Smooth muscle cell (in vitro differentiated cells): ENCODE measurements at regions not wholly inside any gene's neighbourhood (a gene's known extent, or its start where the extent isn't known, plus 50 kb on each side); places are given as distances from the start of the nearest gene placed in this dataset.

Experiments
- DNase-seq: peaks from one replicate; lab custom pipeline; 2025; ENCODE audit not compliant: unreplicated experiment; lab: John Stamatoyannopoulos, UW
- H2AFZ ChIP-seq: fragments of 200-600 bp; sonication (generic); 2 replicates; pipeline ENCODE4 v1.6.0; 2016; ENCODE audit warnings: antibody characterized with exemption, low read depth, mild to moderate bottlenecking
- H3F3A ChIP-seq: fragments of 200-600 bp; sonication (generic); 2 replicates; pipeline ENCODE4 v1.6.0; 2017; ENCODE audit warnings: antibody characterized with exemption, low read depth
- H3K27ac ChIP-seq: fragments of 200-600 bp; sonication (generic); 2 replicates; pipeline ENCODE4 v1.5.1; 2016; ENCODE audit warnings: low read depth, mild to moderate bottlenecking
- H3K27me3 ChIP-seq: fragments of 200-600 bp; sonication (generic); 2 replicates; pipeline ENCODE4 v1.6.1; 2016; ENCODE audit warnings: low read depth, mild to moderate bottlenecking
- H3K36me3 ChIP-seq: fragments of 200-600 bp; sonication (generic); 2 replicates; pipeline ENCODE4 v1.5.1; 2016; ENCODE audit warnings: low read depth
- H3K4me1 ChIP-seq: fragments of 200-600 bp; sonication (generic); 2 replicates; pipeline ENCODE4 v1.5.1; 2016; ENCODE audit warnings: low read depth
- H3K4me2 ChIP-seq: fragments of 200-600 bp; sonication (generic); 2 replicates; pipeline ENCODE4 v1.6.0; 2016; ENCODE audit warnings: mild to moderate bottlenecking
- H3K4me3 ChIP-seq: fragments of 200-600 bp; sonication (generic); 2 replicates; pipeline ENCODE4 v1.5.1; 2016; ENCODE audit warnings: mild to moderate bottlenecking
- H3K79me2 ChIP-seq: fragments of 200-600 bp; sonication (generic); 2 replicates; pipeline ENCODE4 v1.6.0; 2016; ENCODE audit warnings: low read depth, mild to moderate bottlenecking
- H3K9ac ChIP-seq: fragments of 200-600 bp; sonication (generic); 2 replicates; pipeline ENCODE4 v1.6.0; 2016; ENCODE audit warnings: low read depth
- H3K9me3 ChIP-seq: fragments of 200-600 bp; sonication (generic); replicated peaks from 2 replicates; pipeline ENCODE4 v1.5.1; 2016; ENCODE audit warnings: low read depth
- H4K20me1 ChIP-seq: fragments of 200-600 bp; sonication (generic); 2 replicates; pipeline ENCODE4 v1.6.0; 2016; ENCODE audit warnings: low read depth
- CTCF ChIP-seq: fragments of 200-600 bp; sonication (generic); IDR thresholded peaks from 2 replicates; pipeline ENCODE4 v1.5.1; 2017; ENCODE audit warnings: borderline replicate concordance, mild to moderate bottlenecking, antibody characterized with exemption; ENCODE audit not compliant: insufficient read depth, poor library complexity, severe bottlenecking
- WGBS: methylation state at CpG from one replicate; pipeline ENCODE4 v1.1.7; 2016; ENCODE audit warnings: low lambda C conversion rate; 5-methylcytosine and 5-hydroxymethylcytosine counted together

GRCh38 chr2:7611750-7612149 is 694.5 kb downstream of the RNF144A start:
- no peak for DNase-seq
- H3K4me3 ChIP-seq = no peak overlapping the region
- WGBS = 78% methylated on average over 4 of the region's 4 CpGs
- H4K20me1 ChIP-seq = no peaks in the 10 kb centered on the region
- TF ChIP-seq CTCF = no peak
- H3K9ac ChIP-seq = no peak overlapping the region
- no peak overlapping the region for H3K27ac ChIP-seq
- H3F3A ChIP-seq = no peaks in the 10 kb centered on the region
- H3K27me3 ChIP-seq = no peaks in the 10 kb centered on the region
- no peak overlapping the region for H2AFZ ChIP-seq
- H3K9me3 ChIP-seq = no peaks in the 10 kb centered on the region
- H3K79me2 ChIP-seq = no peaks in the 10 kb centered on the region
- no peaks in the 10 kb centered on the region for H3K4me1 ChIP-seq
- no peaks in the 10 kb centered on the region for H3K36me3 ChIP-seq
- no peak overlapping the region for H3K4me2 ChIP-seq

DNA sequence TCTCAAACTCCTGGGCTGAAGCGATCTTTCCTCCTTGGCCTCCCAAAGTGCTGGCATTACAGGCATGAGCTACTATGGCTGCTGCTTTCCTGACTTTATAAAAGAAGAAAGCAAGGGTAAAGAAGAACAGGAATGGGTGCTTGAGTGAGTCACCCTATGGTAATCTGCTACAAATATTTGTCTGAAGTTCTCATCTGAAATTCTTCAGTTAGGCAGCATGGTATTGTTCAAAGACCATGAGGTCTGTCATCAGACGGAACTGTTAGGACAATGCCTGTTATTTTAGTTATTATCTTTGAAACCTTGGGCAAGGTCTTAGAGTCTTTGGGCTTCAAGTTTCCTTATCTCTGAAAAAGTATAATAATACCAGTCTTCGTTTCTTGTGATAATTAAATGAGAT is 695.8 kb downstream of the RNF144A start:
- Histone ChIP-seq H3K4me1 (no peaks in the 10 kb centered on the region), H3K9ac (no peak overlapping the region), H2AFZ (no peak overlapping the region), H3K79me2 (no peaks in the 10 kb centered on the region), H3K27me3 (no peaks in the 10 kb centered on the region), H3K27ac (peak overlapping the region; percentile 9), H3K36me3 (no peaks in the 10 kb centered on the region), H4K20me1 (no peaks in the 10 kb centered on the region), H3F3A (no peaks in the 10 kb centered on the region), H3K4me3 (no peak overlapping the region), H3K9me3 (no peaks in the 10 kb centered on the region), H3K4me2 (no peak overlapping the region)
- no peak for TF ChIP-seq CTCF
- WGBS = 59% methylated on average over 3 of the region's 3 CpGs
- no peak for DNase-seq

DNA sequence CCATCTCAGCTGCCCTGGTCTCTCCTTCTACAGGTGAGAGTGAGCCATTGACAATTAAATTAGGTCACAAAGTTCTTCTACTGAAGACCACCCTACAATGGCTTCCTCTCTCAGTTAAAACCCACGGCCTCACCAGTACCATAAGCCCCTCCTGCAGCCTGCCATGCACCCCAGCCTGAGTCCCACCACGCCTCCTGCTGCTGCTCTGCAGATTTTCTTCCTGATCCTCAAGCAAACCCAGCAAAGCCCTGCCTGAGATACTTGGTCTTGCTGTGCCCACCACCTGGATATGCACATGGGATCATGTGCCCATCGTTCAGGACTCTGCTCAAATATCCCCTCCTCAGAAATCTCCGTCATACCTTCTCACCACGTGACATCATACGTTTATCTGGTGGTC is 696.6 kb downstream of the RNF144A start:
- Histone ChIP-seq H3K27me3 (no peaks in the 10 kb centered on the region), H2AFZ (no peak overlapping the region), H3K4me2 (no peak overlapping the region), H3K79me2 (no peaks in the 10 kb centered on the region), H3F3A (no peaks in the 10 kb centered on the region), H3K4me3 (no peak overlapping the region), H3K9me3 (no peaks in the 10 kb centered on the region), H3K36me3 (no peaks in the 10 kb centered on the region), H3K9ac (no peak overlapping the region), H3K27ac (no peak overlapping the region), H4K20me1 (no peaks in the 10 kb centered on the region), H3K4me1 (no peaks in the 10 kb centered on the region)
- 97% methylated on average over 6 of the region's 6 CpGs for WGBS
- DNase-seq = no peak
- TF ChIP-seq CTCF = no peak

DNA sequence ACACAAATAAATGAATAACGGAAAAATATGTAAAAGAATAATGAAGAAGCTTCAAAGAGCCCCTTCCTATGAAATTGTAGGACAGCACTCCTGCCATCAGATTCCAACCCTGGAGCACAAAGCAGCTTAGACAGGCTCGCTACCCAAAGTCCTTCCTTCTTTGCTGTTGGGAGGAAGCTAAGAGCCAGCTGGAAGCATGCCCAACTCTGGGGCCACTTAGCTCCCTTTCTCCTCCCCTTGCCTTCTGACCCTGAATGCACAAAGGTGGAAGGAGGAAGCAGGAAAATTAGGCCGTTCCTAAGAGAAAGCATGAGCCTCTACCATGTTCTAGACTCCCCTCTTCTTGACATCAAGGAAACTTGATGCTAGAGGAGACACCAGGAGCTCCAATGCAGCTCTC is 700.8 kb downstream of the RNF144A start:
- H2AFZ ChIP-seq = no peak overlapping the region
- no peak for DNase-seq
- H3K27me3 ChIP-seq = no peaks in the 10 kb centered on the region
- H3K4me3 ChIP-seq = no peak overlapping the region
- no peaks in the 10 kb centered on the region for H3F3A ChIP-seq
- no peak overlapping the region for H3K27ac ChIP-seq
- no peak overlapping the region for H3K4me2 ChIP-seq
- H3K79me2 ChIP-seq = no peaks in the 10 kb centered on the region
- WGBS = 92% methylated on average over 3 of the region's 3 CpGs
- H4K20me1 ChIP-seq = no peaks in the 10 kb centered on the region
- H3K4me1 ChIP-seq = peaks cover 2% of the 10 kb centered on the region
- no peak overlapping the region for H3K9ac ChIP-seq
- no peaks in the 10 kb centered on the region for H3K36me3 ChIP-seq
- H3K9me3 ChIP-seq = no peaks in the 10 kb centered on the region
- TF ChIP-seq CTCF = no peak
